ENCODE measurements at regions not wholly inside any gene's neighbourhood (a gene's known extent, or its start where the extent isn't known, plus 50 kb on each side); places are given as distances from the start of the nearest gene placed in this dataset.
"Not testable (repeated sequence)": the region's sequence is repeated elsewhere in the genome, so short reads cannot be mapped to it uniquely, and the experiment has no call there.

DNA sequence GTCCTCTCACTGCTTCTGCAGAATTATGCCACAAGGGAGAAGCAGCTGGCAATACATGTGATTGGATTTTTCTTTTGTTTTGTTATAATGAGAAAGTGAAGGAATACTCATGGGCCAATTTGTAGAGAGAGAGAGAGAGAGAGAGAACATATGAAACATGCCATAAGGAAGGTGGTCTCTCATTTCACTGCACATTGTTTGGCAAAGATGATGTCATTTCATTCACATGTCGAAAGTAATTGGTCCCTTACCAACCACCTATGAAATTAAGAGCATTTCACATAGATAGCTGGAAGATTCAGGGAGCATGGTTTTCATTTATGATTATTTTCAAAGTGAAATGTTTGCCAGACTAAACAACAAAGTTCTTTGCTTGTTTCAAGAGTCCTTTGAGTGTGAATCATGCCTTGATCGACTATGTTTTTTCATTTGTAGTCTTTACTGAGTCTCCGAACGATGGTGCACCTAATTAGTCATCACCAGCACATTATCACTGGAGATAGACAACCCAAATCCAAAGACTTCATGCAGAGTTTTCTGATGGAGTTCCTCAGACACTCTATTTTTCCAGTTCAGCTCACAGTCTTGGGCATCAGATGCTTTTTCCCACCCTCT is 130.1 kb upstream of the ZEB1 start:
- DNase-seq (ENCODE audit: low read depth) = no peak

- no peak for DNase-seq (ENCODE audit: low read depth)
Observed at GRCh38 chr10:31190488-31190887, 128.5 kb upstream of the ZEB1 start.

GRCh38 chr10:31192475-31192874 is 126.5 kb upstream of the ZEB1 start:
- no peak for DNase-seq (ENCODE audit: low read depth)

GRCh38 chr10:31194986-31195385 is 124.0 kb upstream of the ZEB1 start:
- DNase-seq (ENCODE audit: low read depth) = no peak

DNA sequence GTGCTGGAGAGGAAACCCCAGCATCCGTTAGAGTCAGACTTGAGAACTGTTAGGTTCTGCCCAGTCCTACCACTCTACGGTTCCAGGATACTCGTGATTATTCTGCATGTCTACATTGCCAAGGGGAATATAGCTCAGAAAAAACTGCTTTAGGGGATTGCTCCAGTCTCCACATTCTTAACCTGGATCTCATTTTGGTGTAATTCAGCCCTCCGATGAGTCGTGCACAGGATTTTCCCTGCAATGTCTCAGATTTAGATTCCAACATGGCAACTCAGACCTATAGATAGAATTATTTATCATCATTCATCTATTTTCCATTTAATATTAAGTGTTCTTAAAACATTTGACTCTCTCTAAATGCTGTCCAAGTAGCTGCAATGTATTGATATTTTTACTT is 121.1 kb upstream of the ZEB1 start:
- DNase-seq (ENCODE audit: low read depth) = no peak

GRCh38 chr10:31204090-31204489 is 114.9 kb upstream of the ZEB1 start:
- no peak for DNase-seq (ENCODE audit: low read depth)

GRCh38 chr10:31207636-31208035 is 111.4 kb upstream of the ZEB1 start:
- no peak for DNase-seq (ENCODE audit: low read depth)

DNA sequence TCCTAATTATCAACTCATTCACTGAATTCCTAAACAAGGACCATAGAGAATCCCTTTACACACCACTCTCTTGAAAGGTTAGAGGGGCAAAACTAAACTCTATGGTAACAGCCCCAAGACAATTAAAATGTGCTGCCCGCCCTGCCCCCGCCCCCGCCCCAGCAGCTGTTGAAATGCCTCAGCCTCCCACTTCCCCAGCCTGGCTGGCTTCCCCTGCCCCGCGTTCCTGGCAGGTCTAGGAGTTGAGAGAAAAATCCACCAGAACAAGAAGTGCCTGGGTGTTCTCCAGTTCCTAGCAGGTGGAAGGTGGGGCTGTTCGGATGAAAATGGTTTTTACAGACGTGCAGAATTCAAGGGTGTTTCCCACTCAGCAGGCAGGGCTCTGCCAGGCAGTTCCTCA is 109.5 kb upstream of the ZEB1 start:
- DNase-seq (ENCODE audit: low read depth) = no peak

- no peak for DNase-seq (ENCODE audit: low read depth)
Observed at GRCh38 chr10:31210190-31210589, 108.8 kb upstream of the ZEB1 start.

GRCh38 chr10:31213959-31214358 is 105.1 kb upstream of the ZEB1 start:
- no peak for DNase-seq (ENCODE audit: low read depth)

DNA sequence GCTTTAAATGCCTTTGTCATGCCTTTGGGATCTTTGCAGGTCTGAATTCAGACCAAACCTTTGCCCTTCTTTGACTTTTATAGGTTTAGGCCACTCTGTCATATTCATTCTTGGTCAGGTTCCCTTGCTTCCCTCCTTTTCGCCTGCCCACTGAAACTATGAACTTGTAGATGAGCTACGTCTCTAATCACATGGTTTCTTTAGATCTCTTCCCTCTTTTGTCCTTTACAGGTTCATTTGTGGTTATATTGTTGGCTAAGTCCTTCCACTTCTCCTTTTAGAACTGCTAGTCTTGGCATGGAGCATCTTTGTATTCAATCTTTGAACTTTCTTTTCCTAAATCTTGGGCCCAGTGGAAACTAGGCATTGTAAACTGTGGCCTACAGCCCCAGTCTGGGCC is 104.0 kb upstream of the ZEB1 start:
- DNase-seq (ENCODE audit: low read depth) = no peak

DNA sequence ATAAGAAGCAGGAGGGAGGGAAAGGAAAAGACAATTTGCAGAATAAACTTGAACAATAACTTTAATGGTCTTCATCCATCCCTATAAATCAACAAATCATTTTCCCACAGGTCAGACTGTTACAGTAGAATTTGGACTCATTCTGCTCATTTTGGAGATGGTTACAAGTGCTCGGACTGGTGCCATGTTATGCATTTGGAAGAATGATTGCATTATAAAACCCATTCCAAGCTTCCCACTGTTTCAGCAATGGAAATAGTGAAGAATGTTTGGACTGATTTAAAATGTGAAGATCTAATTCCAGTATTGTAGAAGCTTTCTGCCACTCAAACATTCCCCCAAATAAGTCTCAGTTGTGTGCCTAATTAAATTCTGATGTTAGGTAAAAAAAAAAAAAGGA is 99.7 kb upstream of the ZEB1 start:
- DNase-seq (ENCODE audit: low read depth) = no peak

DNA sequence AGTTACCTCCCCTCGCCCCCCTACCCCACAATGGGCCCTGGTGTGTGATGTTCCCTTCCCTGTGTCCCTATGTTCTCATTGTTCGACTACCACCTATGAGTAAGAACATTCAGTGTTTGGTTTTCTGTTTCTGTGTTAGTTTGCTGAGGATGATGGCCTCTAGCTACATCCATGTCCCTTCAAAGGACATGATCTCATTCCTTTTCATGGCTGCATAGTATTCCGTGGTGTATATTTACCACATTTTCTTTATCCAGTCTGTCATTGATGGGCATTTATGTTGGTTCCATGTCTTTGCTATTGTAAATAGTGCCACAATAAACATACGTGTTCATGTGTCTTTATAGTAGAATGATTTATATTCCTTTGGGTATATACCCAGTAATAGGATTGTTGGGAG is 90.2 kb upstream of the ZEB1 start:
- DNase-seq (ENCODE audit: low read depth) = not testable (repeated sequence)

DNA sequence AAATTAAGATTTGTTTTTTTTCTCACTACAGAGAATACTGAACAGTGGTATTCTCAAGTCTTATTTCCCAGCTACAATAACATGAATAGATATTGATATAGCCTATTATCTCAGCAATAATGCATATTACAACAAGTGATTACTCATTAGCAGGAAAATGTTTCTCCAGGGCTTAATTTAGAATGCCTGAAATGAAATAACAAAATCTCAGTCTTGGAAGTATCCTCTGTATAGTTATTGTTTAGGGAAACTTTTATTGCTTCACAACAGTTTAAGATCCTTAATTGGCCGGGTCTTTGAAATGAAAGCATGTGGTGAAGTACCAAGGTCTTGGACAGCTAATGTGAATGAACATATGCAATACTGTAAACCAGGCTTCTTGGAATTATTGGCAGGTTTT is 79.1 kb upstream of the ZEB1 start:
- no peak for DNase-seq (ENCODE audit: low read depth)

DNA sequence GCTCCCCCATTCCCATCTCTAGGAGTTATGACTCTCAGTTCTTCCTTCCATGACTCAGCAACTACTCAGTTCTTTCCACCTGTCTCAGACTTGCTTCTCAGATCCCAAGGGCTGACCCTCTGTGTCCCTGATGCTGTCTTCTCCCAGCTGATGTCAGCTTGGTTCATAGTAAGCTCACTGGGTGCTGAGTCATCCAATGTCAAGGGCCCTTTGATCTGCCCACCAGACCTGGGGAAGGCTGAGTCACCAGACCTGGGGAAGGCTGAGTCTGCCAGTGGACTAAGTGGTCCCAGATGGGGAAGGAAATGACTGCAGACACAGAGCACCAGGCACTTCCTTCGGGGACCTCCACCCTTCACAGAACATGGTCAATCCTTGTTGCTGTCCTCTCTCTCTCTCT is 76.1 kb upstream of the ZEB1 start:
- DNase-seq (ENCODE audit: low read depth) = no peak

- DNase-seq (ENCODE audit: low read depth) = not testable (repeated sequence)
Observed at GRCh38 chr10:31251118-31251517, 67.9 kb upstream of the ZEB1 start.

DNA sequence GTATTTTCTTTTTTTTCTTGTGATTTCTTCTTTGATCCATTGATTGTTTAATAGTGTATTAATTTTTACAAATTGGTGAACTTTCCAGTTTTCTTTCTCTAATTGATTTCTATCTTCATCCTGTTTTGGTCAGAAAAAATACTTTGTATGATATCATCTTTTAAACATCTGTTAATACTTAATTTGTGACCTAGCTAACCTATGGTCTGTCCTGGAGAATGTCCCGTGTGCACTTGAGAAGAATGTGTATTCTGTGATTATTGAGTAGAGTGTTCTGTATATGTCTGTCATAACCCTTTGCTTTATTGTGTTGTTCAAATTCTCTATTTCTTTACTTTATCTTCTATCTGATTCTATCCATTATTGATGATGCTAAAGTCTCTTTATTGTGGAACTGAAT is 65.8 kb upstream of the ZEB1 start:
- no peak for DNase-seq (ENCODE audit: low read depth)

GRCh38 chr10:31261511-31262311 is 57.3 kb upstream of the ZEB1 start:
- DNase-seq (ENCODE audit: low read depth) = no peak

- no peak for DNase-seq (ENCODE audit: low read depth)
Observed at GRCh38 chr10:31262672-31263071, 56.3 kb upstream of the ZEB1 start.

DNA sequence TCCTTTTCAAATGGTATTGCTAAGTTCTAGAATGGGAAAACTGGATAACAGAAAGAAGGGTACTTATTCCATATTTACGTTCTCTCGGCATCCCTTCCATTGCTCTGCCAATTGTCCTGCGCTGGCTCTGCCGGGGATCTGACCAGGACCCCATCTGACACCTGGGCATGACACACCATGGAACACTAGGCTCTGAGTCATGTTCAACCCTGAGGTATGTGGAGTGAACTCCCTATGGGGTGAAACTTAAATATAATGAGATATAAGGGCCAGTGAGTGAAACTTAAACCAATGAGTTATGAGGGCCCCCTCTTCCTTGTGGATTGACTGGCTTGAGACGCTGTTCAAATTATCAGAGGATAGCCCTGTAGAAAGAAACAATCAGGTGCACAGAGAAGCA is 55.1 kb upstream of the ZEB1 start:
- DNase-seq (ENCODE audit: low read depth) = no peak

GRCh38 chr10:31268444-31269303 is 50.3 kb upstream of the ZEB1 start:
- no peak for DNase-seq (ENCODE audit: low read depth)

All from activated T-cell treated with anti-CD3 and anti-CD28 coated beads for 1 hour (primary cell).